GM23338 (cell line): ENCODE measurements at regions not wholly inside any gene's neighbourhood (a gene's known extent, or its start where the extent isn't known, plus 50 kb on each side); places are given as distances from the start of the nearest gene placed in this dataset.
"Not testable (repeated sequence)": the region's sequence is repeated elsewhere in the genome, so short reads cannot be mapped to it uniquely, and the experiment has no call there.

Experiments used
- CREB1 ChIP-seq: fragments of 250-450 bp; sonication (Bioruptor Pico); IDR thresholded peaks from 2 replicates; pipeline ENCODE4 v1.5.0; 2020; ENCODE audit warnings: low read depth, mild to moderate bottlenecking, moderate library complexity
- EZH2 ChIP-seq: fragments of 200-600 bp; sonication (generic); IDR thresholded peaks from one replicate; pipeline ENCODE4 v1.8.0; 2017; ENCODE audit warnings: antibody characterized with exemption, mild to moderate bottlenecking, low read depth; ENCODE audit not compliant: unreplicated experiment
- EZH2phosphoT487 ChIP-seq: fragments of 200-600 bp; sonication (generic); IDR thresholded peaks from one replicate; pipeline ENCODE4 v1.8.1; 2018; ENCODE audit warnings: antibody characterized with exemption; ENCODE audit not compliant: unreplicated experiment
- JUNB ChIP-seq: IDR thresholded peaks from one replicate; pipeline ENCODE4 v1.6.1; 2016; ENCODE audit warnings: antibody characterized with exemption; ENCODE audit not compliant: unreplicated experiment
- NANOG ChIP-seq: IDR thresholded peaks from 2 replicates; pipeline ENCODE4 v1.6.1; 2016; ENCODE audit warnings: antibody characterized with exemption, borderline replicate concordance
- POLR2AphosphoS5 ChIP-seq: IDR thresholded peaks from 2 replicates; pipeline ENCODE4 v1.6.1; 2016; ENCODE audit warnings: antibody characterized with exemption, low read depth
- STAT1 ChIP-seq: IDR thresholded peaks from one replicate; pipeline ENCODE4 v1.6.1; 2016; ENCODE audit warnings: antibody characterized with exemption; ENCODE audit not compliant: unreplicated experiment
- ZNF114 ChIP-seq: fragments of 250-450 bp; sonication (Bioruptor Pico); IDR thresholded peaks from 2 replicates; pipeline ENCODE4 v1.5.0; 2020; ENCODE audit warnings: mild to moderate bottlenecking, moderate library complexity
- TF ChIP-seq, protein P1 (sequence below), 2 experiments: fragments of 200-600 bp in 1 of 2; sonication (generic) in 1 of 2; conservative IDR thresholded peaks; 2 replicates each; pipeline versions ENCODE4 v1.5.1 to v1.6.1; 2016 to 2017; ENCODE audit warnings: antibody characterized with exemption in 2 of 2, low read depth in 2 of 2, mild to moderate bottlenecking in 2 of 2, moderate library complexity in 1 of 2
- TF ChIP-seq, protein P2 (sequence below): IDR thresholded peaks from one replicate; pipeline ENCODE4 v1.6.1; 2018; ENCODE audit warnings: antibody characterized with exemption; ENCODE audit not compliant: unreplicated experiment
- TF ChIP-seq, protein P3 (sequence below): IDR thresholded peaks from 2 replicates; pipeline ENCODE4 v1.6.1; 2016; ENCODE audit warnings: antibody characterized with exemption
- TF ChIP-seq, protein P4 (sequence below): fragments of 250-450 bp; sonication (Bioruptor Pico); IDR thresholded peaks from 2 replicates; pipeline ENCODE4 v1.5.0; 2020; ENCODE audit warnings: mild to moderate bottlenecking, moderate library complexity

GRCh38 chr16:18173945-18174497 lies 162.5 kb downstream of the NPIPA8 start:
- TF ChIP-seq POLR2AphosphoS5, EZH2, CREB1, NANOG, ZNF114, EZH2phosphoT487, JUNB, STAT1: not testable (repeated sequence)
- TF ChIP-seq, protein P1, sequence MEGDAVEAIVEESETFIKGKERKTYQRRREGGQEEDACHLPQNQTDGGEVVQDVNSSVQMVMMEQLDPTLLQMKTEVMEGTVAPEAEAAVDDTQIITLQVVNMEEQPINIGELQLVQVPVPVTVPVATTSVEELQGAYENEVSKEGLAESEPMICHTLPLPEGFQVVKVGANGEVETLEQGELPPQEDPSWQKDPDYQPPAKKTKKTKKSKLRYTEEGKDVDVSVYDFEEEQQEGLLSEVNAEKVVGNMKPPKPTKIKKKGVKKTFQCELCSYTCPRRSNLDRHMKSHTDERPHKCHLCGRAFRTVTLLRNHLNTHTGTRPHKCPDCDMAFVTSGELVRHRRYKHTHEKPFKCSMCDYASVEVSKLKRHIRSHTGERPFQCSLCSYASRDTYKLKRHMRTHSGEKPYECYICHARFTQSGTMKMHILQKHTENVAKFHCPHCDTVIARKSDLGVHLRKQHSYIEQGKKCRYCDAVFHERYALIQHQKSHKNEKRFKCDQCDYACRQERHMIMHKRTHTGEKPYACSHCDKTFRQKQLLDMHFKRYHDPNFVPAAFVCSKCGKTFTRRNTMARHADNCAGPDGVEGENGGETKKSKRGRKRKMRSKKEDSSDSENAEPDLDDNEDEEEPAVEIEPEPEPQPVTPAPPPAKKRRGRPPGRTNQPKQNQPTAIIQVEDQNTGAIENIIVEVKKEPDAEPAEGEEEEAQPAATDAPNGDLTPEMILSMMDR (conservative IDR thresholded peaks at IDR 0.05; ENCODE audit: low read depth in 2 of 2): not testable (repeated sequence)
- TF ChIP-seq, protein P2, sequence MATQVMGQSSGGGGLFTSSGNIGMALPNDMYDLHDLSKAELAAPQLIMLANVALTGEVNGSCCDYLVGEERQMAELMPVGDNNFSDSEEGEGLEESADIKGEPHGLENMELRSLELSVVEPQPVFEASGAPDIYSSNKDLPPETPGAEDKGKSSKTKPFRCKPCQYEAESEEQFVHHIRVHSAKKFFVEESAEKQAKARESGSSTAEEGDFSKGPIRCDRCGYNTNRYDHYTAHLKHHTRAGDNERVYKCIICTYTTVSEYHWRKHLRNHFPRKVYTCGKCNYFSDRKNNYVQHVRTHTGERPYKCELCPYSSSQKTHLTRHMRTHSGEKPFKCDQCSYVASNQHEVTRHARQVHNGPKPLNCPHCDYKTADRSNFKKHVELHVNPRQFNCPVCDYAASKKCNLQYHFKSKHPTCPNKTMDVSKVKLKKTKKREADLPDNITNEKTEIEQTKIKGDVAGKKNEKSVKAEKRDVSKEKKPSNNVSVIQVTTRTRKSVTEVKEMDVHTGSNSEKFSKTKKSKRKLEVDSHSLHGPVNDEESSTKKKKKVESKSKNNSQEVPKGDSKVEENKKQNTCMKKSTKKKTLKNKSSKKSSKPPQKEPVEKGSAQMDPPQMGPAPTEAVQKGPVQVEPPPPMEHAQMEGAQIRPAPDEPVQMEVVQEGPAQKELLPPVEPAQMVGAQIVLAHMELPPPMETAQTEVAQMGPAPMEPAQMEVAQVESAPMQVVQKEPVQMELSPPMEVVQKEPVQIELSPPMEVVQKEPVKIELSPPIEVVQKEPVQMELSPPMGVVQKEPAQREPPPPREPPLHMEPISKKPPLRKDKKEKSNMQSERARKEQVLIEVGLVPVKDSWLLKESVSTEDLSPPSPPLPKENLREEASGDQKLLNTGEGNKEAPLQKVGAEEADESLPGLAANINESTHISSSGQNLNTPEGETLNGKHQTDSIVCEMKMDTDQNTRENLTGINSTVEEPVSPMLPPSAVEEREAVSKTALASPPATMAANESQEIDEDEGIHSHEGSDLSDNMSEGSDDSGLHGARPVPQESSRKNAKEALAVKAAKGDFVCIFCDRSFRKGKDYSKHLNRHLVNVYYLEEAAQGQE: not testable (repeated sequence)
- TF ChIP-seq, protein P3, sequence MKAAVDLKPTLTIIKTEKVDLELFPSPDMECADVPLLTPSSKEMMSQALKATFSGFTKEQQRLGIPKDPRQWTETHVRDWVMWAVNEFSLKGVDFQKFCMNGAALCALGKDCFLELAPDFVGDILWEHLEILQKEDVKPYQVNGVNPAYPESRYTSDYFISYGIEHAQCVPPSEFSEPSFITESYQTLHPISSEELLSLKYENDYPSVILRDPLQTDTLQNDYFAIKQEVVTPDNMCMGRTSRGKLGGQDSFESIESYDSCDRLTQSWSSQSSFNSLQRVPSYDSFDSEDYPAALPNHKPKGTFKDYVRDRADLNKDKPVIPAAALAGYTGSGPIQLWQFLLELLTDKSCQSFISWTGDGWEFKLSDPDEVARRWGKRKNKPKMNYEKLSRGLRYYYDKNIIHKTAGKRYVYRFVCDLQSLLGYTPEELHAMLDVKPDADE: not testable (repeated sequence)
- TF ChIP-seq, protein P4, sequence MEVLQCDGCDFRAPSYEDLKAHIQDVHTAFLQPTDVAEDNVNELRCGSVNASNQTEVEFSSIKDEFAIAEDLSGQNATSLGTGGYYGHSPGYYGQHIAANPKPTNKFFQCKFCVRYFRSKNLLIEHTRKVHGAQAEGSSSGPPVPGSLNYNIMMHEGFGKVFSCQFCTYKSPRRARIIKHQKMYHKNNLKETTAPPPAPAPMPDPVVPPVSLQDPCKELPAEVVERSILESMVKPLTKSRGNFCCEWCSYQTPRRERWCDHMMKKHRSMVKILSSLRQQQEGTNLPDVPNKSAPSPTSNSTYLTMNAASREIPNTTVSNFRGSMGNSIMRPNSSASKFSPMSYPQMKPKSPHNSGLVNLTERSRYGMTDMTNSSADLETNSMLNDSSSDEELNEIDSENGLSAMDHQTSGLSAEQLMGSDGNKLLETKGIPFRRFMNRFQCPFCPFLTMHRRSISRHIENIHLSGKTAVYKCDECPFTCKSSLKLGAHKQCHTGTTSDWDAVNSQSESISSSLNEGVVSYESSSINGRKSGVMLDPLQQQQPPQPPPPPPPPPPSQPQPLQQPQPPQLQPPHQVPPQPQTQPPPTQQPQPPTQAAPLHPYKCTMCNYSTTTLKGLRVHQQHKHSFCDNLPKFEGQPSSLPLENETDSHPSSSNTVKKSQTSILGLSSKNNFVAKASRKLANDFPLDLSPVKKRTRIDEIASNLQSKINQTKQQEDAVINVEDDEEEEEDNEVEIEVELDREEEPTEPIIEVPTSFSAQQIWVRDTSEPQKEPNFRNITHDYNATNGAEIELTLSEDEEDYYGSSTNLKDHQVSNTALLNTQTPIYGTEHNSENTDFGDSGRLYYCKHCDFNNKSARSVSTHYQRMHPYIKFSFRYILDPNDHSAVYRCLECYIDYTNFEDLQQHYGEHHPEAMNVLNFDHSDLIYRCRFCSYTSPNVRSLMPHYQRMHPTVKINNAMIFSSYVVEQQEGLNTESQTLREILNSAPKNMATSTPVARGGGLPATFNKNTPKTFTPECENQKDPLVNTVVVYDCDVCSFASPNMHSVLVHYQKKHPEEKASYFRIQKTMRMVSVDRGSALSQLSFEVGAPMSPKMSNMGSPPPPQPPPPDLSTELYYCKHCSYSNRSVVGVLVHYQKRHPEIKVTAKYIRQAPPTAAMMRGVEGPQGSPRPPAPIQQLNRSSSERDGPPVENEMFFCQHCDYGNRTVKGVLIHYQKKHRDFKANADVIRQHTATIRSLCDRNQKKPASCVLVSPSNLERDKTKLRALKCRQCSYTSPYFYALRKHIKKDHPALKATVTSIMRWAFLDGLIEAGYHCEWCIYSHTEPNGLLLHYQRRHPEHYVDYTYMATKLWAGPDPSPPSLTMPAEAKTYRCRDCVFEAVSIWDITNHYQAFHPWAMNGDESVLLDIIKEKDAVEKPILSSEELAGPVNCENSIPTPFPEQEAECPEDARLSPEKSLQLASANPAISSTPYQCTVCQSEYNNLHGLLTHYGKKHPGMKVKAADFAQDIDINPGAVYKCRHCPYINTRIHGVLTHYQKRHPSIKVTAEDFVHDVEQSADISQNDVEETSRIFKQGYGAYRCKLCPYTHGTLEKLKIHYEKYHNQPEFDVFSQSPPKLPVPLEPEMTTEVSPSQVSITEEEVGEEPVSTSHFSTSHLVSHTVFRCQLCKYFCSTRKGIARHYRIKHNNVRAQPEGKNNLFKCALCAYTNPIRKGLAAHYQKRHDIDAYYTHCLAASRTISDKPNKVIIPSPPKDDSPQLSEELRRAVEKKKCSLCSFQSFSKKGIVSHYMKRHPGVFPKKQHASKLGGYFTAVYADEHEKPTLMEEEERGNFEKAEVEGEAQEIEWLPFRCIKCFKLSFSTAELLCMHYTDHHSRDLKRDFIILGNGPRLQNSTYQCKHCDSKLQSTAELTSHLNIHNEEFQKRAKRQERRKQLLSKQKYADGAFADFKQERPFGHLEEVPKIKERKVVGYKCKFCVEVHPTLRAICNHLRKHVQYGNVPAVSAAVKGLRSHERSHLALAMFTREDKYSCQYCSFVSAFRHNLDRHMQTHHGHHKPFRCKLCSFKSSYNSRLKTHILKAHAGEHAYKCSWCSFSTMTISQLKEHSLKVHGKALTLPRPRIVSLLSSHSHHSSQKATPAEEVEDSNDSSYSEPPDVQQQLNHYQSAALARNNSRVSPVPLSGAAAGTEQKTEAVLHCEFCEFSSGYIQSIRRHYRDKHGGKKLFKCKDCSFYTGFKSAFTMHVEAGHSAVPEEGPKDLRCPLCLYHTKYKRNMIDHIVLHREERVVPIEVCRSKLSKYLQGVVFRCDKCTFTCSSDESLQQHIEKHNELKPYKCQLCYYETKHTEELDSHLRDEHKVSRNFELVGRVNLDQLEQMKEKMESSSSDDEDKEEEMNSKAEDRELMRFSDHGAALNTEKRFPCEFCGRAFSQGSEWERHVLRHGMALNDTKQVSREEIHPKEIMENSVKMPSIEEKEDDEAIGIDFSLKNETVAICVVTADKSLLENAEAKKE: not testable (repeated sequence)
